ENCODE measurements at regions not wholly inside any gene's neighbourhood (a gene's known extent, or its start where the extent isn't known, plus 50 kb on each side); places are given as distances from the start of the nearest gene placed in this dataset.

DNA sequence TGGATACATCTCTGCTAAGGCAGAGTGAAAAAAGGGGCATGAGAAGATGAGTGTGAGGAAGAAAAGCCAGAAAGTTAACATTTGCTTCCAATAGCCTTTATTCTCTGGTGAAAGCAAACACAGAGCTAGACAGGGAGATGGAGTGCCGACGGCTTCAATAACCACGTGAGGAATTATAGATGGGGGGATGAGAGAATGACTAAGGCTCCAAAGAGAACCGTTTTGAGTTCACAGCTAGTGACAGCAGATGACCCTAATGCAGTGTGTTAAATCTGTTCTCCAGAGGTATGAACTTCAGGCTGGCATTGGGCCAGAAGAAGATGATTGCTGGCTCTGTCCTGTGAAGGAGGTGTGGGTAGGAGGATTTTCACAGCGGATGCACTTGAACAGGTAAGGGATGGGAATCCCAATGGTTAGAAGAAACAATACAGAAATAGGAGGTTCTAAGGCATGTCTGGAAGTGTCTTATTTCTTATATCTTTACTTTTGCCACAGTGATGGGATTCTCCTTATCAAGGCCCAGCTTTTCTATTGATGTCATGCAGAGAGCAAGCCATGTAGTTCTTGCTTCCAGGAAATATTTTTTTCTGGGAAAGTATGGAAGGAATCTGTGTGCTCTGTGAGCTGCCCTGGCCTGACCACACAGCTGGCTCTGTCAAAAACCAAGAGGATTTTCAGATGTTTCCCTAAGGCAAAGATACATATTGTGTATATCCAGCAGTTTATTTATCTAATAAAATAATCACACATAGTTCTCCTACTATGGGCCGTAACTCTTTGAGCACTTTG lies 573.8 kb downstream of the LTN1 start:
- TF ChIP-seq, protein P1, sequence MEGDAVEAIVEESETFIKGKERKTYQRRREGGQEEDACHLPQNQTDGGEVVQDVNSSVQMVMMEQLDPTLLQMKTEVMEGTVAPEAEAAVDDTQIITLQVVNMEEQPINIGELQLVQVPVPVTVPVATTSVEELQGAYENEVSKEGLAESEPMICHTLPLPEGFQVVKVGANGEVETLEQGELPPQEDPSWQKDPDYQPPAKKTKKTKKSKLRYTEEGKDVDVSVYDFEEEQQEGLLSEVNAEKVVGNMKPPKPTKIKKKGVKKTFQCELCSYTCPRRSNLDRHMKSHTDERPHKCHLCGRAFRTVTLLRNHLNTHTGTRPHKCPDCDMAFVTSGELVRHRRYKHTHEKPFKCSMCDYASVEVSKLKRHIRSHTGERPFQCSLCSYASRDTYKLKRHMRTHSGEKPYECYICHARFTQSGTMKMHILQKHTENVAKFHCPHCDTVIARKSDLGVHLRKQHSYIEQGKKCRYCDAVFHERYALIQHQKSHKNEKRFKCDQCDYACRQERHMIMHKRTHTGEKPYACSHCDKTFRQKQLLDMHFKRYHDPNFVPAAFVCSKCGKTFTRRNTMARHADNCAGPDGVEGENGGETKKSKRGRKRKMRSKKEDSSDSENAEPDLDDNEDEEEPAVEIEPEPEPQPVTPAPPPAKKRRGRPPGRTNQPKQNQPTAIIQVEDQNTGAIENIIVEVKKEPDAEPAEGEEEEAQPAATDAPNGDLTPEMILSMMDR (IDR thresholded peaks at IDR 0.05; ENCODE audit: borderline replicate concordance, control extremely low read depth, extremely low read depth, insufficient read depth, missing control alignments), result no peak
- in situ Hi-C loops (cut with MboI; ENCODE audit: low sequenced_read_pairs, unreplicated experiment), result no loop called here
- DNase-seq (ENCODE audit: low spot score), result no peak

DNA sequence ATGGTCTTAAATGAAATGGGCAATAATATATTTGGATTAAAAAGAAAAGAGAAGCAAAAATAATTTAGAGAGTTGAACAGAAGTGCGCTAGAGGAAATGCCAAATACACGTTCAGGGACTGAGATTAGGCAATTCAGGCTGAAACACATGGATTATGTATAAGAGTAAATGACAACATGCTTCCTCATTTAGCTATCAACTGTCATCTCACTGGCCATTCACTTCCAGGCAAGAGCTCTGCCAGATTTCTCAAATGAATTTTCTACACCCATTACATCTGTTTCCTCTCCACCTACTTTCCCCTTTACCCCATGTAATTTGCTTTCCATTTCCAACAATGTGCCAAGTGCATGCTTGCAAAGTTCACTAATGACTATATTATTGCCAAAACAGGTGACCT lies 582.4 kb downstream of the LTN1 start:
- no peak for DNase-seq (ENCODE audit: low spot score)
- TF ChIP-seq, protein P1 (IDR thresholded peaks at IDR 0.05; ENCODE audit: borderline replicate concordance, control extremely low read depth, extremely low read depth, insufficient read depth, missing control alignments), result no peak
- in situ Hi-C loops (cut with MboI; ENCODE audit: low sequenced_read_pairs, unreplicated experiment), result no loop called here

DNA sequence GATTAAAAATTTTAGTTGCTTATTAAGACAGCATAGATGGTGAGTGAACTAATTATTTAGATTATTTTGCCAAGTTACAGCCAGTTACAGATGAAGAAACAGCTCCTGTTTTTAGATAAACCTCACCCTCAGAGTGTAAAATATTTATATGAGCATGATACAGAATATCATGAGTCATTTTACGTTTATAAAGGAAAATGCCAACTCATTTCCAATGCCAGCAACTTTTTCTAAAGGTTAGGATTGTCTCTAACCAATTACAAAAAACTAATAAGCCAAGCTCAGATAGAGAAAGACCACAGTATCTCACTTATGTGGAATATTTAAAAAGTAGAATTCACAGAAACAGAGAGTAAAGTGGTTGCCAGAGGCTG lies 590.1 kb downstream of the LTN1 start:
- DNase-seq (ENCODE audit: low spot score), result no peak
- in situ Hi-C loops (cut with MboI; ENCODE audit: low sequenced_read_pairs, unreplicated experiment), result no loop called here
- TF ChIP-seq, protein P1 (IDR thresholded peaks at IDR 0.05; ENCODE audit: borderline replicate concordance, control extremely low read depth, extremely low read depth, insufficient read depth, missing control alignments), result no peak

DNA sequence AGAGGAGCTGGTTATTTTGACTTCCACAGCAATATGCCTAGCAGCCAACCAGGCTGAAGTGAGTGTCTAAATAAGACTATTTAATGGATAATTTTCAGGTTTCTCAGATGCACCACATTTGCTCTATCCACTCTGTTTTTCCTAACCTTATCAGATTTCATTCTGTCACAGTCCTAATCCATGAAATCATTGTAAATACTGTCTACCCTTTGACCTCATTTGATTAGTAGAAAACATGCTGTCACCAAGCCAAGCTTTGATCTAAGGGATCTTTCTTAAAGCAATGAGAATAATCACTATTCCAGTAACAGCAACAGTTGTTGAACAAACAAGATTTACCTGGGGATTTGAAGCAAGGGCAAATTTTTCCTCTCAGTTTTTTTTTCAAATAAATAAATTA lies 595.6 kb downstream of the LTN1 start:
- TF ChIP-seq, protein P1 (IDR thresholded peaks at IDR 0.05; ENCODE audit: borderline replicate concordance, control extremely low read depth, extremely low read depth, insufficient read depth, missing control alignments), result no peak
- in situ Hi-C loops (cut with MboI; ENCODE audit: low sequenced_read_pairs, unreplicated experiment), result no loop called here
- DNase-seq (ENCODE audit: low spot score), result no peak

DNA sequence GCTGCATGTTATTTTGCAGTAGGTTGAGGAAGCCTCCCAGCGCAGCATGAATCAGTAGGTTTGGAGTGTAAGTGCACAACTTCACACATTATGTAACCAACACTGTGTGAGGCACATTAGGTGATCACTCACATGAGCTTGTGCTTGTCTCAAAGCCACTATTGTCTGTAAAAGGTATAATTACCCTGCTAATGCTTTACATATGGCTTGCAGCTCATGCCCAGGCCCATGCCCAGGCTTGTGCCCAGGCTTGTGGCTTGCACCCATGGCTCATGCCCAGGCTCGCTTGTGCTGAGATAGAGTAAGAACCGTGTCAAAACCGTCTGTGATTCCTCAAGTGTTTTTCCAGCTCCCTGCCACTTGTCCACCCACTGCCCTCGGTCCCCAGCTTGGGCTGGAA lies 596.3 kb downstream of the LTN1 start:
- in situ Hi-C loops (cut with MboI; ENCODE audit: low sequenced_read_pairs, unreplicated experiment), result no loop called here
- TF ChIP-seq, protein P1 (IDR thresholded peaks at IDR 0.05; ENCODE audit: borderline replicate concordance, control extremely low read depth, extremely low read depth, insufficient read depth, missing control alignments), result no peak
- DNase-seq (ENCODE audit: low spot score), result no peak

DNA sequence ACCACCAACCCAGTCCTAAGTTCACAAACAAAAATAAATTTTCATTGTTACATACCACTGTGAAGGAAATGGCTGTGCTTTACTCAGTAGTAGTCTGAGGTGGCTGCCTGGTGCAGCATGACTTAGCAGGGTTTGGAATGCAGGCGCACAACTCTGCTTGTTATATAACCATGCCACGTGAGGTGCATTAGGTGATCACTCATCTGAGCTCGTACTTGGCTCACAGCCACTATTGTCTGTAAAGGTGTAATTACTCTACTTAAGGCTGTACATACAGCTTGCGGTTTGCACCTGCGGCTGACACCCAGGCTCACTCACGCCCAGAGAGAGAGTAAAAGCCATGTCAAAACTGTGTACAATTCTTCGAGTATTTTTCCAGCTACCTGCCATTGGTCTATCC lies 599.4 kb downstream of the LTN1 start:
- in situ Hi-C loops (cut with MboI; ENCODE audit: low sequenced_read_pairs, unreplicated experiment), result no loop called here
- DNase-seq (ENCODE audit: low spot score), result no peak
- TF ChIP-seq, protein P1 (IDR thresholded peaks at IDR 0.05; ENCODE audit: borderline replicate concordance, control extremely low read depth, extremely low read depth, insufficient read depth, missing control alignments), result no peak
